ENCODE measurements at regions not wholly inside any gene's neighbourhood (a gene's known extent, or its start where the extent isn't known, plus 50 kb on each side); places are given as distances from the start of the nearest gene placed in this dataset.

GRCh38 chr7:25752967-25753791 lies 398.8 kb upstream of the NFE2L3 start:
- DNase-seq (ENCODE audit: extremely low spot score, unreplicated experiment) = no peak
- TF ChIP-seq CTCF (conservative IDR thresholded peaks at IDR 0.05) = no peak
- no peaks in the 10 kb centered on the region for H3K9me3 Mint-ChIP-seq
- H3K27me3 Mint-ChIP-seq = peaks cover 45% of the 10 kb centered on the region
- H3K4me3 Mint-ChIP-seq = peak overlapping the region; percentile 26
- peaks cover 44% of the 10 kb centered on the region for H3K4me1 Mint-ChIP-seq (ENCODE audit: unreplicated experiment)
- no peaks in the 10 kb centered on the region for H3K36me3 Mint-ChIP-seq
- H3K27ac Mint-ChIP-seq = peak overlapping the region; percentile 68

GRCh38 chr7:25753837-25754236 lies 398.2 kb upstream of the NFE2L3 start:
- no peaks in the 10 kb centered on the region for H3K36me3 Mint-ChIP-seq
- peaks cover 48% of the 10 kb centered on the region for H3K4me1 Mint-ChIP-seq (ENCODE audit: unreplicated experiment)
- H3K27ac Mint-ChIP-seq = no peak overlapping the region
- no peak for TF ChIP-seq CTCF (conservative IDR thresholded peaks at IDR 0.05)
- no peak for DNase-seq (ENCODE audit: extremely low spot score, unreplicated experiment)
- H3K9me3 Mint-ChIP-seq = no peaks in the 10 kb centered on the region
- H3K4me3 Mint-ChIP-seq = no peak overlapping the region
- H3K27me3 Mint-ChIP-seq = peaks cover 50% of the 10 kb centered on the region

GRCh38 chr7:25754333-25754732 lies 397.7 kb upstream of the NFE2L3 start:
- Mint-ChIP-seq H3K9me3 (no peaks in the 10 kb centered on the region), H3K4me3 (no peak overlapping the region), H3K36me3 (no peaks in the 10 kb centered on the region), H3K27me3 (peaks cover 54% of the 10 kb centered on the region), H3K27ac (no peak overlapping the region), H3K4me1 (ENCODE audit: unreplicated experiment) (peaks cover 51% of the 10 kb centered on the region)
- no peak for DNase-seq (ENCODE audit: extremely low spot score, unreplicated experiment)
- TF ChIP-seq CTCF (conservative IDR thresholded peaks at IDR 0.05) = no peak

GRCh38 chr7:25754751-25755150 lies 397.2 kb upstream of the NFE2L3 start:
- no peak overlapping the region for H3K27ac Mint-ChIP-seq
- peaks cover 58% of the 10 kb centered on the region for H3K27me3 Mint-ChIP-seq
- no peak for TF ChIP-seq CTCF (conservative IDR thresholded peaks at IDR 0.05)
- H3K36me3 Mint-ChIP-seq = no peaks in the 10 kb centered on the region
- H3K4me1 Mint-ChIP-seq (ENCODE audit: unreplicated experiment) = peaks cover 55% of the 10 kb centered on the region
- no peak overlapping the region for H3K4me3 Mint-ChIP-seq
- no peaks in the 10 kb centered on the region for H3K9me3 Mint-ChIP-seq
- no peak for DNase-seq (ENCODE audit: extremely low spot score, unreplicated experiment)

- Mint-ChIP-seq H3K4me1 (ENCODE audit: unreplicated experiment) (peaks cover 43% of the 10 kb centered on the region), H3K36me3 (no peaks in the 10 kb centered on the region), H3K27ac (no peak overlapping the region), H3K27me3 (peaks cover 60% of the 10 kb centered on the region), H3K4me3 (no peak overlapping the region), H3K9me3 (no peaks in the 10 kb centered on the region)
- no peak for TF ChIP-seq CTCF (conservative IDR thresholded peaks at IDR 0.05)
- DNase-seq (ENCODE audit: extremely low spot score, unreplicated experiment) = no peak
Observed at GRCh38 chr7:25756601-25757000, 395.4 kb upstream of the NFE2L3 start.
